GM12891 (cell line): ENCODE measurements at regions not wholly inside any gene's neighbourhood (a gene's known extent, or its start where the extent isn't known, plus 50 kb on each side); places are given as distances from the start of the nearest gene placed in this dataset.

Source experiments
- POLR2A ChIP-seq: IDR thresholded peaks from 2 replicates; pipeline ENCODE4 v1.6.1; 2011; ENCODE audit warnings: low read depth, low read length, control low read depth
- POLR2AphosphoS5 ChIP-seq: IDR thresholded peaks from 2 replicates; pipeline ENCODE4 v1.6.1; 2011; ENCODE audit warnings: low read depth, low read length, control low read depth
- SPI1 ChIP-seq: IDR thresholded peaks from 2 replicates; pipeline ENCODE4 v1.6.1; 2011; ENCODE audit warnings: low read depth, low read length, control low read depth
- TAF1 ChIP-seq: IDR thresholded peaks from 2 replicates; pipeline ENCODE4 v1.6.1; 2011; ENCODE audit warnings: low read depth, low read length, control low read depth

DNA sequence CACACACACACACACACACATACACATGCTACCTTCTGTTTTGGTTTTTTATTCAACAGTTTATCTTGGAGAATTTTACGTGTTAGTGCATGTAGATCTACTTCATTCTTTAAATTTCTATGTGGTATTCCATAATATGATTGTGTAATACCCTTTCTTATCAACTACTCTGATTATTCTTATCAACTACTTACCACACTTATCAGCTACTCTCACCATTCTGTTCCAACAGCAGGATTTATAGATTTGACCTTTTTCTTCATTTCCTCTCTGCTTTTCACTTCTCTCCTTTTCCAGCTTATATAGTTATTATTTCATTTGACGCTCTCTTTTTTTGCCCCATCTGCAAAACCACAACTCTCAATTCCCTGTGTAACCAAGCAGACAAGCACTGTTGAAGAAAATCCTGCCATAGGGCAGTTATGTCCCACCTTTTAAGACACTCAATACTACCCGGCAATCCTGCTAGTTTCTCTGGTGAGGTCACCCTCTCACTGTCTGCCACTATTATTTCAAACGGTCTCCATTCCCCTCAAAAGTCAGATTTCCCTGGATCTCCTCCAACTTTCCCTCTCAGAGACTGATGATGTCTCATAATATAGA lies 56.9 kb upstream of the SATB1 start:
- TF ChIP-seq POLR2A (no peak), TAF1 (no peak), SPI1 (no peak), POLR2AphosphoS5 (no peak)
